Activated B cell treated with CpG ODN at 0.5 μM for 24 hours (primary cell): ENCODE measurements at regions not wholly inside any gene's neighbourhood (a gene's known extent, or its start where the extent isn't known, plus 50 kb on each side); places are given as distances from the start of the nearest gene placed in this dataset.

Source experiments
- ATAC-seq: fragments of 200-7000 bp; cut with Tn5 transposase; one replicate; pipeline ENCODE4 v1.10.0; 2021; ENCODE audit warnings: low read depth, mild to moderate bottlenecking, moderate library complexity
- CTCF ChIA-PET: fragments of 350-600 bp; sonication (Branson Sonifier 250); formaldehyde crosslinking; loops from one replicate; lab custom pipeline; 2021; ENCODE audit warnings: antibody characterized with exemption; lab: Charles Lee
- POLR2A ChIA-PET: fragments of 350-600 bp; sonication (Branson Sonifier 250); formaldehyde crosslinking; loops from one replicate; lab custom pipeline; 2021; ENCODE audit warnings: antibody characterized with exemption; lab: Charles Lee
- DNase-seq: peaks from one replicate; pipeline ENCODE4 v3.0.0; 2022
- H3K27ac Mint-ChIP-seq: one replicate; pipeline ENCODE4 v1.8.0; 2020; ENCODE audit warnings: mixed read lengths
- H3K27me3 Mint-ChIP-seq: one replicate; pipeline ENCODE4 v1.8.0; 2021; ENCODE audit warnings: mixed read lengths
- H3K36me3 Mint-ChIP-seq: one replicate; pipeline ENCODE4 v1.8.0; 2021; ENCODE audit warnings: low read depth, mixed read lengths
- H3K4me1 Mint-ChIP-seq: one replicate; pipeline ENCODE4 v1.8.0; 2021; ENCODE audit warnings: mixed read lengths
- H3K4me3 Mint-ChIP-seq: one replicate; pipeline ENCODE4 v1.8.0; 2020; ENCODE audit warnings: mild to moderate bottlenecking, mixed read lengths
- H3K9me3 Mint-ChIP-seq: one replicate; pipeline ENCODE4 v1.8.0; 2020; ENCODE audit warnings: mixed read lengths
- intact Hi-C: fragments of 100-400 bp; cut with micrococcal nuclease; formaldehyde crosslinking; loops from one replicate; pipeline ENCODE4 v1.15.1; 2024
- TF ChIP-seq, protein P1 (sequence below): fragments of 200-600 bp; IDR thresholded peaks from one replicate; pipeline ENCODE4 v1.8.0; 2022; ENCODE audit warnings: antibody characterized with exemption, mild to moderate bottlenecking

DNA sequence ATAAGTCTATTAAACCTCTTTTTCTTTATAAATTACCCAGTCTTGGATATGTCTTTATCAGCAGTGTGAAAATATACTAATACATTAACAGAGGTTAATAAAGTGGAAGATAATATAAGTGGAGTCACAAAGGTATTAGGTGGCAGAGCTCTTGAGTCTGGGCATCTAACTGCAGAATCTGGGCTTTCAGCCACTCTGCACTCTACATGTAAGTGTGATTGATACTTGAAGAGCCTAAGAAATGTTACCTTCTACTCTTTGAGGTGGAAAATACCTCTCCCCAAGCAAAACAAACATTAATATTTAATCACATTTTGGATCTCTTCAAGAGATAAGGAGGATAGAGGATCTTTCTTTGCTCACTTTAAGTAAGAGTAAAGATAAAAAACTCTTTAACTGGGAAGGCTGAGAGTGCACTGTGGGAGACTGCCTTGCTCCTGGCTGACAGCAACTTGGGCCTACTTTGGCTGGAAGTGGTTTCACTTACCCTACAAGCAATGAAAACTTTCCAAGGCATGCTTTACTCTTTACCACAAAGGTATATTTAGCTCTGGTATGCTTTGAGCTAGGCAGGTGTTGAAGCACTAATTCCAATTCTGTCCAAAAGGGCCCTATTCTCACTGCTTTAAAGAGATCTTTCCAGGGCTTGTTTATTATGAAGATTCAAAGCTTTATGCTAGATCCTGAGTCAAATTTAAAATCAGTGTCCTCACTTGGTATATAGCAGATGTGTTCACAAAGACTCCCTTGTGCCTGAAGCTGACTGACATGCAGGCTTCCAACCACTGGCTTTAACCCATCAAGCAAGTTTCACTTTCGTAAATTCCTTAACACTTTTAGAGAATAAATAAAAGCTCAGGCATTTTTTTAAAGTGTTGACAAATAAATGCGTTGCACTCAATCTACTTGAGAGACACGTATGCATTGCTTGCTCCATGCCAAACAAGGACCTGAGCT lies 245.3 kb upstream of the ZP4 start:
- ATAC-seq, result no peak
- TF ChIP-seq, protein P1, sequence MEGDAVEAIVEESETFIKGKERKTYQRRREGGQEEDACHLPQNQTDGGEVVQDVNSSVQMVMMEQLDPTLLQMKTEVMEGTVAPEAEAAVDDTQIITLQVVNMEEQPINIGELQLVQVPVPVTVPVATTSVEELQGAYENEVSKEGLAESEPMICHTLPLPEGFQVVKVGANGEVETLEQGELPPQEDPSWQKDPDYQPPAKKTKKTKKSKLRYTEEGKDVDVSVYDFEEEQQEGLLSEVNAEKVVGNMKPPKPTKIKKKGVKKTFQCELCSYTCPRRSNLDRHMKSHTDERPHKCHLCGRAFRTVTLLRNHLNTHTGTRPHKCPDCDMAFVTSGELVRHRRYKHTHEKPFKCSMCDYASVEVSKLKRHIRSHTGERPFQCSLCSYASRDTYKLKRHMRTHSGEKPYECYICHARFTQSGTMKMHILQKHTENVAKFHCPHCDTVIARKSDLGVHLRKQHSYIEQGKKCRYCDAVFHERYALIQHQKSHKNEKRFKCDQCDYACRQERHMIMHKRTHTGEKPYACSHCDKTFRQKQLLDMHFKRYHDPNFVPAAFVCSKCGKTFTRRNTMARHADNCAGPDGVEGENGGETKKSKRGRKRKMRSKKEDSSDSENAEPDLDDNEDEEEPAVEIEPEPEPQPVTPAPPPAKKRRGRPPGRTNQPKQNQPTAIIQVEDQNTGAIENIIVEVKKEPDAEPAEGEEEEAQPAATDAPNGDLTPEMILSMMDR, result no peak
- no peak for DNase-seq

DNA sequence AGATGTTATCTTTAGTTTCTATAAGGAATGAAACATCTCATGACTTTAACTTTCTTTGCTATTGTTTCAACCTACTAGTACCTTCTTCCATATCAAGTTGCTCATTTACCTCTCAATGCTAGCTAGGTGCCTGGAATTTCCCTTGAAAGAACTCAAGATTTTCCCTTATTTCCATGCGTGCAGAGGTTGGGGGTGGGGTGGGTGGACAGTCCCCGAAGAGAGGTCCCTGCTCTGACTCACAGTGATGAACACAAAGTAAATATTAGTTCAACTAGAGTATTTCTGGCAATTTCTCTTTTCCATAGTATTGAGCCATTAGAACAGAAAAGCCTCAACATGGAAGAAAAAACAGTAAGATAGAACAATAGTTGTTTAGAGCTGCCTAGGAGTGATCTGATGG lies 239.0 kb upstream of the ZP4 start:
- TF ChIP-seq, protein P1, result no peak
- no peak overlapping the region for H3K4me3 Mint-ChIP-seq
- DNase-seq (no peak), ATAC-seq (no peak)
- H3K4me1 Mint-ChIP-seq, result no peaks in the 10 kb centered on the region
- no peaks in the 10 kb centered on the region for H3K36me3 Mint-ChIP-seq
- no peak overlapping the region for H3K27ac Mint-ChIP-seq
- intact Hi-C loops, result no loop called here
- H3K27me3 Mint-ChIP-seq, result no peaks in the 10 kb centered on the region
- H3K9me3 Mint-ChIP-seq, result peaks cover 8% of the 10 kb centered on the region
- ChIA-PET CTCF (no interaction called here), POLR2A (no interaction called here)

More for the DNA sequence above, 245.3 kb upstream of the ZP4 start:
- Mint-ChIP-seq H3K4me3 (no peak overlapping the region), H3K36me3 (no peaks in the 10 kb centered on the region), H3K9me3 (peaks cover 6% of the 10 kb centered on the region), H3K4me1 (no peaks in the 10 kb centered on the region), H3K27me3 (no peaks in the 10 kb centered on the region), H3K27ac (no peak overlapping the region)
- intact Hi-C loops, result no loop called here
- POLR2A ChIA-PET, result no interaction called here
- CTCF ChIA-PET, result no interaction called here

DNA sequence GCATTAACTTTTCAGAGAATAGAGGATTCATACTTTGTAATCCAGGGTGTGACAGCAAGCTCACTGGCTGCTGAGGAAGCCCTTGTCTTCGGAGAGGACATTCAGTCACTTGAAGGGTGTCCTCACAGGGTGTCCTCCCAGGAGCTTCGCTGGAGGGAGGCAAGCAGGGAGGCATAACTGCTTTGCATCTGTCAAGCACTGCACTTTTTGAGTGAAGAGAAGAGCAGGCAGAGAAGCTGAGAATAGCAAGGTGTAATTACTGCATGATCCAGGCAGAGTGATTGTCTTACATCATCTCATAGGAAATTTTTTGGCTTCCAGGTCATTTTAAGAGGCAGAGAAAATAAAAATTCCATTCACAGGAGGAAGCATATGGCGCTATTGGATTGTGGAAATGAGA lies 232.5 kb upstream of the ZP4 start:
- Mint-ChIP-seq H3K27ac (peak overlapping the region; percentile 16), H3K4me1 (no peaks in the 10 kb centered on the region), H3K27me3 (no peaks in the 10 kb centered on the region), H3K4me3 (no peak overlapping the region), H3K36me3 (no peaks in the 10 kb centered on the region), H3K9me3 (peaks cover 5% of the 10 kb centered on the region)
- ATAC-seq (no peak), DNase-seq (no peak)
- ChIA-PET CTCF (no interaction called here), POLR2A (no interaction called here)
- intact Hi-C loops, result no loop called here
- TF ChIP-seq, protein P1, result no peak

GRCh38 chr1:238119861-238120260 lies 229.1 kb upstream of the ZP4 start:
- H3K27ac Mint-ChIP-seq, result no peak overlapping the region
- H3K4me1 Mint-ChIP-seq, result no peaks in the 10 kb centered on the region
- ATAC-seq (no peak), DNase-seq (no peak)
- H3K4me3 Mint-ChIP-seq, result no peak overlapping the region
- peaks cover 2% of the 10 kb centered on the region for H3K9me3 Mint-ChIP-seq
- TF ChIP-seq, protein P1, result no peak
- no peaks in the 10 kb centered on the region for H3K27me3 Mint-ChIP-seq
- ChIA-PET CTCF (no interaction called here), POLR2A (no interaction called here)
- intact Hi-C loops, result no loop called here
- no peaks in the 10 kb centered on the region for H3K36me3 Mint-ChIP-seq

DNA sequence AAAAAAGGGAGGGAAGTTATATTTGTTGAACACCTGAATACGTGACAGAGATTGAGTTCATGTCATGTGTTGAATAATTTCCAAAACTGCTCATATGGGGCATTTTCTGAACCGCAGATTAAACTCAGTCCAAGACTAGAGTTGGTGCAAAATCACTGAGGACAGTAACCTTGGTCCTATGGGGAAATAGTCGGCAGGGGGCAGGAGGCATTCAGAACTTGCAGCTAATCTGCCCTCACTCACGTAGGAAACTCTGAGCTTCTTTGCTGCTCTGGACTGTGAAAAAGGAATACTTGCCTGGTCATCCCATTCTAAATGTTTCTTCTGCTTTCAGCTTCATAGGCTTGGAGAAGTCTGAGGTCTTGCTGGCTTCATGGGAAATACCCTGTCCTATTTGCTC lies 228.3 kb upstream of the ZP4 start:
- Mint-ChIP-seq H3K4me3 (no peak overlapping the region), H3K36me3 (no peaks in the 10 kb centered on the region), H3K27ac (no peak overlapping the region), H3K9me3 (peaks cover 2% of the 10 kb centered on the region), H3K27me3 (no peaks in the 10 kb centered on the region), H3K4me1 (no peaks in the 10 kb centered on the region)
- TF ChIP-seq, protein P1, result no peak
- ChIA-PET CTCF (no interaction called here), POLR2A (no interaction called here)
- intact Hi-C loops, result no loop called here
- ATAC-seq (no peak), DNase-seq (no peak)
